Anterior cingulate cortex (tissue), 58 donors: ENCODE measurements at regions not wholly inside any gene's neighbourhood (a gene's known extent, or its start where the extent isn't known, plus 50 kb on each side); places are given as distances from the start of the nearest gene placed in this dataset.
A peak's percentile ranks its signal among the peaks of the same experiment; 100 is the strongest.

Source experiments
- DNase-seq, 58 donors: peaks; one replicate each; lab custom pipeline; 2025; lab: John Stamatoyannopoulos, UW

DNA sequence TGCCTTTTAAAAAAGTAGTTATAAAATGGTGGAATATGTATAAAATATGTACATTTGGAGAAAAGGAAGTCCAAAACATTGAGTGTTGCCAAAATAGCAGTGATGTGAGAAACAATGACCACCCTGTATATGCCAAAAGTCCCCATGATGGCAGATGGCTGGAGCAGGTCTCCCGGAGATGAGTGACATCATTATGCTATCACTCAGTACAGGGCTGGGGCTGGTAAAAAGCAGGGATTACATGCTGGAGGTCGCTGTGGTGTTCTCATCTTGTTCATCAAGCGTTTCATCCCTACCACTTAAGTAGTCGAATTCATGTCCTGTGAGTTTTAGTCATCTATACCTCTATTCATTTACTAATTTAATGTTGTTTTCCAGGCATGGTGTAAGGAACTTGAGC is 315.3 kb upstream of the SLC35B3 start:
- DNase-seq: no peak

GRCh38 chr6:8749465-8749864 is 314.1 kb upstream of the SLC35B3 start:
- DNase-seq: no peak

GRCh38 chr6:8743170-8743745 is 307.9 kb upstream of the SLC35B3 start:
- no peak for DNase-seq

- no peak for DNase-seq
Measured at GRCh38 chr6:8739454-8739853, 304.1 kb upstream of the SLC35B3 start.

- no peak for DNase-seq
Measured at GRCh38 chr6:8738951-8739350, 303.6 kb upstream of the SLC35B3 start.

- DNase-seq: peak in 1 of 58 donors; percentile 0
Measured at GRCh38 chr6:8736156-8736895, 301.0 kb upstream of the SLC35B3 start.

GRCh38 chr6:8733879-8734278 is 298.5 kb upstream of the SLC35B3 start:
- no peak for DNase-seq

DNA sequence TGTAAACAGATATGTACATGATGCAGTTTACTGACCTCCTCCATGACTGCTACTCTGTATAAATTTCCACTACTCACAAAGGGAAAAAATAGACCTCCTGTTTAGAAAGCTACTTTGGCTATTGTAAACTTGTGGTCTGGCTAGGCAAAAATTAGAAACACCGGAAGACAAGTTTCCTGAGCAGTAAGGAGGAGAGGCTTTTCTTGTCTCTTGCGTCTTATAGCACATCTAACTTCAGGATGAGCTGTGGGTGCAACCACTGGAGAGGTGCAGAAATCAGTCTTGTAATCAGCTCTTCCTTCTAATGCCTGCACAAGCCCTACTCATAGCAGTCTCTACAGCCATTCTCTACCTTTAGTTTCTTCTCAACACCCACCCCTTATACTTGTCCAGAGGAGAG is 296.5 kb upstream of the SLC35B3 start:
- DNase-seq: no peak

DNA sequence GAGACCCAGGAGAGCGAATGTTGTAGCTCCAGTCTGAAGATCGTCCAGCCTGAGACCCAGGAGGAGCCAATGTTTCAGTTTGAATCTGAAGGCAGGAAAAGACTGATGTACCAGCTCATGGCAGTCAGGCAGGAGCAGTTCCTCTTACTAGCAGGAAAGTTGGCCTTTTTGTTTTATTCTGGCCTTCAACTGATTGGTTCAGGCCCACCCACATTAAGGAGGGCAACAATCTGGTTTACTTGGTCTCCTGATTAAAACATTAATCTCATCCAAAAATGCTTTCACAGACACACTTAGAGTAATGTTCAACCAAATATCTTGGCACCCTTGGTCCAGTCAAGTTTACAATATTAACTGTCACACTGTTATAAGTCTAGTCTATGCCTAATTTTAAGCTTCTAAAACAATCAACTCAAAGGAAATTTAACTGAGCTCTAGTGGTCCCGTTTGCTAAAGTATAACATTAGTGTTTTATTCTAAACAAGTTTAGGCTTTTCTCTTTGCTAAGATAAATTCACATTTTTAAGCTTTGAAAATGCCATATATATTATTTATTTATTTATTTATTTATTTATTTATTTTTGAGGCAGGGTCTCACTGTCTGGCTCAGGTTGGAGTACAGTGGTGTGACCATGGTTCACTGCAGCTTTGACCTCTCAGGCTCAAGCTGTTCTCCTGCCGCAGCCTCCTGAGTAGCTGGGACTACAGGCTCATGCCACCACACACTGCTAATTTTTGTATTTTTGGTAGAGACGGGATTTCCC is 275.5 kb upstream of the SLC35B3 start:
- DNase-seq: no peak

DNA sequence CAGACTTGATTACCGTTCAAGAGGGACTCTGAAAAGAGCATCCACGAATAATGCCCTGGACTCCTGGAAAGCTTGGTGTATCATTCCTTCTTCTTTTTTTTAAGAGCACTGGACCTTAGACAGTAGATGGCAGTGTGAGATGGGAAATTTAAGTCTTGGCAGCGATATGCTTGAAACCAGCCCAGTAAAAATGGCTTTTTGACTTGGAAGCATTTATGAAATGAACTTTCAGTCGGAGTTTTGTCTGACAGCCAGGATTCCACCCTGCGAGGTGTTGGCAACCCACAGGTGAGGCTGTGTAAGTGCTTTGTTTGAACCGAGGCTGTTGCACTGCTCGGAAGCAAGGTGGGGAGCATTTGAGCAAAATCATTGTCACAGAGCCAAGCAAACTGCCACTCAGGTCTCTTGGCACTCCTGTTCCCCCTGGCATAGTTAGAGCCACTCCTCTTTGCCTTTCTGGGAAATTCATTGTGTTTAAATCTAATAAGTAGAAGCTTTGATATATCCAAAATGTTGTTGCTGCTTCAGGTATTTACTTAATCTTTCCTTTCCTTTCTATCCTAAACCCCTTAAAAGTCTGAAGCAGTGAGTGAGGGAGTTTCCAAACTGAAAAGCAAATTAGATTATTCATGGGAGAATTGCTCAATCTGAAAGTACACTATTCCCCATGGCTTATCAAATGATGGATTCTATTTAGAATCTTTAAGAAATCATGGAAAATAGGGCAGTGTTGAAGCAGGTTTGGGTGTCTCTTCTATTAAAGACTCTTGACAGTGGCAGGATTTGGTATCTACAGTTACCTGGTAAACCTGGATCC is 272.8 kb upstream of the SLC35B3 start:
- DNase-seq: peak in 6 of 58 donors; percentile 0 to 3 (median 2)

GRCh38 chr6:8707369-8707768 is 272.0 kb upstream of the SLC35B3 start:
- no peak for DNase-seq

DNA sequence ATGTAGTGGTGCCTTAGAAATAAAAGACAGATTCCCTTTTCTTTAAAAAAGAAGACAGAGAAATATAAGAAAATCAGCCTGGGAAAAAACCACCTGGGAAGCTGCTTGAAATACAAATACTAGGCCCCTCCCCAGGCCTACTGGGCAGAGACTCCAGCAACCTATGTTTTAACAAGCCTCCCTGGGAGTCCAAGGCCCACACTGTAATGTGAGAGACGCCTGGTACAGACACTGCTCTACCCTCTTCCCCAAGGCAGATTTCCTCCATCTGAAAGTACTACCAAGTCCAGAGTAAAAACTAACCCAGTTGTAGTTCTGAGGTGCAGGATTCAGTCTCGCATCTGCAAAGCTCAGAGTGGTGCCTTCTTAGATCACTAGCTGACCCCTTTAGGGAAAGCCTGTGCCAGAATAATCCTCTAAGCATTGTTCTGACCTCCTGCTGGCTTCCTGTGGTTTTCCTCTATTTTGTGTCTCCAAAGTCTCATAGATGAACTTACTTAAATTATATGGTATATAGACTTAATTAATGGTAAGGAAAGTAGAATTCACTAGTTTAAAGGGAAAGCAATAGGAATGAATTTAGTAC is 270.2 kb upstream of the SLC35B3 start:
- DNase-seq: no peak

DNA sequence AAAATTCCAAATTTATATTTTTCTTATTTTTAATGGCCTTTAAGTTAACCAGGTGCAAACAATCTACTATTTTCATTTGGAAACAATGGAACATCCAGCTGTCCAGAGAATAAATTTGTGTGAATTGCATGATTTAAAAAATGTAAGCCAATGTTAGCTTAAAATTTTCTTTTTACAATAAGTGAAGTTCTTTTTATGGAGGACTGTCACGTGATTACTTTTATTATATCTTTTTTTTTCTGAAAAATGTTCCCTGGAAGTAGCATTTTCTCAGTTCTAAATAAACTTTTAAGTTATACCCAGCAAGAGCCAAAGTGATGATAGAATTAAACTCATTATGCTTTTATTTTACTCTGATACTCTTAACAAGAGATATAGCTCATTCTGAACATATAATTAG is 267.7 kb upstream of the SLC35B3 start:
- no peak for DNase-seq

GRCh38 chr6:8688821-8689220 is 253.5 kb upstream of the SLC35B3 start:
- DNase-seq: no peak

GRCh38 chr6:8686077-8686476 is 250.7 kb upstream of the SLC35B3 start:
- DNase-seq: no peak

GRCh38 chr6:8683204-8683603 is 247.9 kb upstream of the SLC35B3 start:
- DNase-seq: no peak

DNA sequence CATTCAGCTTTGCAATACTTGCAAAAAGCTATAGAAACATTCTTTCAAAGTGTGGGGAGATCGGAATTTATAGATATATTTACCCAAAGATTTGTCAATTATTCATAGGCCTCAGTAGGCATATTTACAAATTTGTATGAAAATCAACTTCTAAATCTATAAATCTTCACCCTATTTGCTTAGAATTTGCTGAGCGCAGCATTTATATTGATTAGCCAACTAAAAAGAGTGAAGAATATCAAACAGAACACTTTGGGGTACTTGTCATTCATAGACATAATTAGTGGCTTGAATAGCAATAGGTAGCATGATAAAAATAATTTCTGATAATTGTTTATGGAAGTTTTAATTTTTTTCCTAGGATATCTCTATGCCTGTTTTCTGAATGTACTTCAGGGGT is 244.5 kb upstream of the SLC35B3 start:
- DNase-seq: no peak

GRCh38 chr6:8678466-8678865 is 243.1 kb upstream of the SLC35B3 start:
- no peak for DNase-seq

GRCh38 chr6:8674126-8674525 is 238.8 kb upstream of the SLC35B3 start:
- no peak for DNase-seq

DNA sequence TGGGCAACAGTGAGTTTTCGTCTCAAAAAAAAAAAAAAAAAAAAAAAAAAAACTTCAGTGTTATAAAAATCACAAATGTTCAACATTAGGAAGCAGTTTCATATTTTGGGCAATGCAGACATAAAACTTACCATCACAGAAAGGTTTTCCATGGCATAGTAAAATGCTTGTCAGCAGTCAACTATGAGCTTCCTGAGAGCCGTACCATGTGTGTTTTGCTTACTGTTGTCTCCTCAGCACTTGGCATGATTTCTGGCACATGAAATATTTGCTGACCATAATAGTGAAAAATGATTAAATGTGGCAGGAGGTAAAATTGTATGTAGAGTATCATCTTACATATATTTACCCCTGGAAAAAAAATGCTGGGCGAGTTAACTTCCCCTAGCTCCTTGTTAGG is 237.5 kb upstream of the SLC35B3 start:
- no peak for DNase-seq

DNA sequence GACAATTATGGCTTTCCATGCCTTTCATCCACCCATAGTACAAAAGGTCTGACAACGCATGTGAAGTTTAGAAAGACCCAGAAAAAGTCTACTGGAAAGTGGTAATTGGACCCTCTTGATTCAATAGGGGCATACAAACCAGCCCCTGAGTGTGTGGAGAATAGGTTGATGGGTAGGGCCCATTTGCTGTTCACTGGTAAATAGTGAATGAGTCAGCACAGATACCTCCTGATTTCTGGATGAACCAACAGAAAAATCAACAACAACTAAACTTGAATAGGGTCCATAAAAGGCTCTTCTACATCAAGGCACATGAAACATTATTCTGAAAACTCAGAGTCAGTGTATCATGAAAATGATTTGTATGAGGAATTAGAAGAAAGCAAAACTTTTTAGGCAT is 235.4 kb upstream of the SLC35B3 start:
- no peak for DNase-seq
